Spleen (tissue), 7 donors: ENCODE measurements at regions not wholly inside any gene's neighbourhood (a gene's known extent, or its start where the extent isn't known, plus 50 kb on each side); places are given as distances from the start of the nearest gene placed in this dataset.

ENCODE experiments used
- CTCF ChIP-seq, 11 experiments: fragments of 200-600 bp in 7 of 11; fragments of 450-650 bp in 4 of 11; sonication (generic) in 4 of 11; IDR thresholded peaks in 8 of 11; conservative IDR thresholded peaks in 3 of 11; 1 replicate in 7 of 11; 2 replicates in 4 of 11; pipeline versions ENCODE4 v1.4.0 to v1.8.0; 2016 to 2021; ENCODE audit warnings: antibody characterized with exemption in 11 of 11, inconsistent platforms in 4 of 11, mild to moderate bottlenecking in 1 of 11
- POLR2A ChIP-seq, 3 donors: fragments of 450-650 bp; IDR thresholded peaks; one replicate each; pipeline ENCODE4 v1.5.1; 2017; ENCODE audit warnings: antibody characterized with exemption in 3 of 3, mild to moderate bottlenecking in 1 of 3
- POLR2AphosphoS5 ChIP-seq, 3 donors: sonication (generic); formaldehyde crosslinking; IDR thresholded peaks; one replicate each; pipeline ENCODE4 v1.5.1; 2017; ENCODE audit warnings: antibody characterized with exemption in 3 of 3
- donor health status: DM: no; HTN: no; CAD: no; lungs with moderate emphysema.
- donor health status: DM: no; HTN: no; CAD: no.
- donor health status: DM: no; HTN: no; CAD: no.

- no peak for TF ChIP-seq CTCF (IDR thresholded peaks at IDR 0.05 in 8 of 11, conservative IDR thresholded peaks at IDR 0.05 in 3 of 11)
- TF ChIP-seq POLR2A (IDR thresholded peaks at IDR 0.05) = no peak
- TF ChIP-seq POLR2AphosphoS5 (IDR thresholded peaks at IDR 0.05) = no peak
Measured at GRCh38 chr14:101049942-101050341, 146.4 kb upstream of the RTL1 start.
